Activated naive CD4-positive, alpha-beta T cell treated with anti-CD3 and anti-CD28 coated beads, Interleukin-2, amount 50 U/mL, for 24 hours (primary cell): ENCODE measurements at regions not wholly inside any gene's neighbourhood (a gene's known extent, or its start where the extent isn't known, plus 50 kb on each side); places are given as distances from the start of the nearest gene placed in this dataset.

Experiments
- H3K27ac Mint-ChIP-seq: one replicate; pipeline ENCODE4 v1.8.0; 2021; ENCODE audit warnings: mild to moderate bottlenecking, mixed read lengths
- H3K27me3 Mint-ChIP-seq: one replicate; pipeline ENCODE4 v1.8.0; 2021; ENCODE audit warnings: mixed read lengths
- H3K36me3 Mint-ChIP-seq: one replicate; pipeline ENCODE4 v1.8.0; 2021; ENCODE audit warnings: mixed read lengths
- H3K4me1 Mint-ChIP-seq: one replicate; pipeline ENCODE4 v1.8.0; 2021; ENCODE audit warnings: mixed read lengths
- H3K4me3 Mint-ChIP-seq: one replicate; pipeline ENCODE4 v1.8.0; 2021; ENCODE audit warnings: mild to moderate bottlenecking, mixed read lengths
- H3K9me3 Mint-ChIP-seq: one replicate; pipeline ENCODE4 v1.8.0; 2021; ENCODE audit warnings: mixed read lengths

- H3K9me3 Mint-ChIP-seq: peaks cover 3% of the 10 kb centered on the region
- H3K27ac Mint-ChIP-seq: no peak overlapping the region
- H3K4me3 Mint-ChIP-seq: no peak overlapping the region
- H3K36me3 Mint-ChIP-seq: no peaks in the 10 kb centered on the region
- H3K4me1 Mint-ChIP-seq: peaks cover 10% of the 10 kb centered on the region
- H3K27me3 Mint-ChIP-seq: peaks cover 1% of the 10 kb centered on the region
These were observed 62.1 kb upstream of the PHACTR1 start for GRCh38 chr6:12654514-12654913.

- no peaks in the 10 kb centered on the region for H3K36me3 Mint-ChIP-seq
- H3K27me3 Mint-ChIP-seq: peaks cover 4% of the 10 kb centered on the region
- no peak overlapping the region for H3K4me3 Mint-ChIP-seq
- H3K9me3 Mint-ChIP-seq: no peaks in the 10 kb centered on the region
- H3K4me1 Mint-ChIP-seq: peaks cover 10% of the 10 kb centered on the region
- H3K27ac Mint-ChIP-seq: no peak overlapping the region
These were observed 59.7 kb upstream of the PHACTR1 start for GRCh38 chr6:12656906-12657305.

- H3K36me3 Mint-ChIP-seq: no peaks in the 10 kb centered on the region
- peaks cover 10% of the 10 kb centered on the region for H3K4me1 Mint-ChIP-seq
- H3K27ac Mint-ChIP-seq: no peak overlapping the region
- H3K27me3 Mint-ChIP-seq: peaks cover 4% of the 10 kb centered on the region
- no peak overlapping the region for H3K4me3 Mint-ChIP-seq
- no peaks in the 10 kb centered on the region for H3K9me3 Mint-ChIP-seq
These were observed 58.7 kb upstream of the PHACTR1 start for GRCh38 chr6:12657884-12658283.

GRCh38 chr6:12661432-12662089 lies 55.0 kb upstream of the PHACTR1 start:
- Mint-ChIP-seq H3K4me1 (no peaks in the 10 kb centered on the region), H3K27ac (no peak overlapping the region), H3K4me3 (no peak overlapping the region), H3K27me3 (peaks cover 7% of the 10 kb centered on the region), H3K9me3 (no peaks in the 10 kb centered on the region), H3K36me3 (no peaks in the 10 kb centered on the region)
